NCI-H82 treated with DMSO at 0.1 percent for 48 hours (cell line): ENCODE measurements at regions not wholly inside any gene's neighbourhood (a gene's known extent, or its start where the extent isn't known, plus 50 kb on each side); places are given as distances from the start of the nearest gene placed in this dataset.
"Not testable (repeated sequence)": the region's sequence is repeated elsewhere in the genome, so short reads cannot be mapped to it uniquely, and the experiment has no call there.

Experiments
- DNase-seq: peaks from one replicate; lab custom pipeline; 2025; ENCODE audit not compliant: unreplicated experiment; lab: John Stamatoyannopoulos, UW

DNA sequence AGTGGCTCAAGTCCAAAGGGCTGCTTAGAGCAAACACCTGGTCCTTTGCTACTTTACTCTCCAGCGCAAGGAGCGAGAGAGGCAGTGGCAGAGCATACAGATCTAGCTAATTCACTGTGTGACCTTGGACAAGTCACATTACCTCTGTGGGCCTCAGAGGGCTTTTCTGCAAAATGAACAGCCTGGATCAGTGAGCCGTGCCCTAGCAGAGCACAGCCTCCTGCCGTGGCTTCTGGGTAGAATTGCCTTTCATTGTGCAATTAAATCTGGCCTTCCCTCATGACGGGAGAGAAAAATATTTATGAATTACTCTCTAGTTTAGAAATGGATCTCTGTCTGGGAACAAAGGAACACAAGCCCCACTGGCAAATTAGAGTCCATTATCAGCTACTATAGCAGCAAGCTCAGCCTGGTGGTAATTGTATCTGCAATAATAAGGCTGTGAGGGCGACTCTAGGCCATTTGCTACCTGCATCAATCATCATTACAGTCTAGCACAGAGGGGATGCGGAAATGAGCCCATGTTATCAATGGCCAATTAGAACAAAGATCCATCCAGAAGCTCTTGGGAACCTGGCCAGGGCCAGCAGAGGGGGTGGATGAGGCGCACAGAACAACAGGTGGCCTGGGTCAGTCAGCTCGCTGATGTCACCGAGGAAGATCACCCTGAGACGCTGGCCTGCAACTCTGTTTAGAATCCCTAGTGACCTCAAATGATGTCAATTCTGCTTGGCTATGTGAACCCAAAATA lies 114.2 kb upstream of the LY86 start:
- DNase-seq, result no peak

DNA sequence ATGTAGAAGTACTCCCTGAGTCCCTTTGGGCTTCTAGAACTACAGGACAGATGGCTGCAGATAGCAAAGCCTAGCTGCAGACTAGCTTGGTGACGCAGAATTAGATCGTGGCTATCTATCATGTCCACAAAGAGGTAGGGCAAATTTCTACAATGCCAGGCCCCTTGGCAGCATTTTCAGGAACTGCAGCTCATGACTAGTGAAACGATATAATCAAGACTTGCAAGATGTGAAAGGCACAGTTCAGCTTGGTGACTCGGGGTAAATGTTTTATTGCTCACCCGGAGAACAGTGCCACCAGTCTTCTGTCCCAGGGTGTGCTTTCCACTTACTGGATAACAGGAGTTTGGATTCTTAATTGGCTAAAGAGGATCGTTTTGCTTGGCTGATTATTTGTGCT lies 108.7 kb upstream of the LY86 start:
- DNase-seq, result no peak

DNA sequence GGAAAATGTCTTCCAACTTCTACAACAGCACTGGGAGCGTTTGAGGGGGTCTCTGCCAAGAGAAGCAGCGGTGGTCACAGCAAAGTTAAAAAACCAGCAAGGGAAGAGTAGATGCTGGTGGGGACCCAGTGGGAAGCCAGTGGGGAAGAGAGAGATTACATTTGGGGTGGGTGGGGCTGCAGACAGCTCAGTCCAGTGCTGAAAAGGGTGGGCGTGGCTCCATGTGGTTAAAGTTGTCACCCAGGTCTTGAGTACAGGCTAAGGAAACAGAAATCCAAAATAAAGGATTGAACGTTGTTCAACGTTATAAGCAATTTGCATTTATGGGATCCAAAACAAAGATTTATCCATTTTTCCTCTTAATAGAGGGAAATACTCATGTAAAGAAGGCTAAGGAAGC lies 106.3 kb upstream of the LY86 start:
- DNase-seq, result no peak

GRCh38 chr6:6483168-6483567 lies 105.4 kb upstream of the LY86 start:
- no peak for DNase-seq

DNA sequence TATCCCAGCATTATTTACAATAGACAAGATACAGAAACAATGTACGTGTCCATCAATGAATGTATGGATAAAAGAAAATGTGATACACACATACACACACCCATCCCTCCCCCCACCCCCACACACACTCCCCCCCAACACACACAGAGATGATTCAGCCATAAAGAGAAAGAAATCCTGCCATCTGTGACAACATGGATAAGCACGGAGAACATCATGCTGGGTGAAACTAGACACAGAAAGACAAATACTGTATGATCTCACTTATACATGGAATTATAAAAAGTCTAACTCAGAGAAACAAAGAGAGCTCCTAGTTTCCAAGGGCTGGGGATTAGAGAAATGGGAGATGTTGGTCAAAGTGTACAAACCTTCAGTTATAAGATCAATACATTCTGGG lies 104.8 kb upstream of the LY86 start:
- no peak for DNase-seq

DNA sequence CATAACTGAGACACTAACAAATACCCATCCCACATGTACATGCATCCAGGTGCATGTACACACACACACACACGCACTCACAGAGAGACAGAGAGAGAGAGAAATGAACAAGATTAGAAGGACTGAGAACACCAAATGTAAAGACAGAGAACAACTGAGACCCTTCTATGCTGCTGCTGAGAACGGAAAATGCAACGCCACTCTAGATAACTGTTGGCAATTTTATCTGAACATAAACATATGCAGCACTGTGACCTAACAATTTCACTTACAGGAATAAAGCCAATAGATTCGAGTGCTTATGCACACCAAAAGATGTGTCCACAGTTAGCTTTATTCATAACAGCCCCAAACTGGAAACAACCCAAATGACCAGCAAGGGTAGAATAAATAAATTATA lies 103.8 kb upstream of the LY86 start:
- no peak for DNase-seq

DNA sequence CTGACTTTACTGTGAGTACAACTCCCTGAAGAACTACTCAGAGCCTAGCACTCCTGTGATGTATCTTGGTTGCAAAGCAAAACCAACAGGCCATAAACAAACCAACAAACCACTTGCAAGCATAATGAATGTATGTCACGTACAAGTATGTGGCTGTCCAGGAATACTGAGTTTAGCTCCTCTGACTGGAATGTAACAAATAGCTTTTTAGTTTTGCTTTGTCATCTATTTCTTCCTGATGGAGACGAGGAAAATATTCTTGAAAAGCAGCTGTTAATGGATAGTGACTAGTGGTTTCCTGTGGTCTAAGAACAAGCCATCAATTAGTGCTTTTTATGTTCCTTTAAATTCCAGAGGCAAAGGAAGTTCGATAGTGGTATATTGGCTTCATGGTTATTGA lies 101.9 kb upstream of the LY86 start:
- no peak for DNase-seq

GRCh38 chr6:6491761-6492160 lies 96.8 kb upstream of the LY86 start:
- DNase-seq, result no peak

GRCh38 chr6:6492675-6493074 lies 95.8 kb upstream of the LY86 start:
- no peak for DNase-seq

DNA sequence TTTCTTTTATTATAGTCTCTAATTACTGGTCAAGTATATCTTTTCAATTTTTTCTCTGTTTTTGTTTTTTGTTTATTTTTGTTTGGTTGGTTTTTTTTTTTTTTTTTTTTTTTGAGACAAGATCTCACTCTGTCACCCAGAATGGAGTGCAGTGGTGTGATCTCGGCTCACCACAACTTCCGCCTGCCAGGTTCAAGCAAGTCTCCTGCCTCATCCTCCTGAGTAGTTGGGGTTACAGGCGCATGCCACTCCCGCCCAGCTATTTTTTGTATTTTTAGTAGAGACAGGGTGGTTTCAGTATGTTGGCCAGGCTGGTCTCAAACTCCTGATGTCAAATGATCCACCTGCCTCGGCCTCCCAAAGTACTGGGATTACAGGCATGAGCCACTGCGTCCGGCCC lies 94.4 kb upstream of the LY86 start:
- DNase-seq, result not testable (repeated sequence)

DNA sequence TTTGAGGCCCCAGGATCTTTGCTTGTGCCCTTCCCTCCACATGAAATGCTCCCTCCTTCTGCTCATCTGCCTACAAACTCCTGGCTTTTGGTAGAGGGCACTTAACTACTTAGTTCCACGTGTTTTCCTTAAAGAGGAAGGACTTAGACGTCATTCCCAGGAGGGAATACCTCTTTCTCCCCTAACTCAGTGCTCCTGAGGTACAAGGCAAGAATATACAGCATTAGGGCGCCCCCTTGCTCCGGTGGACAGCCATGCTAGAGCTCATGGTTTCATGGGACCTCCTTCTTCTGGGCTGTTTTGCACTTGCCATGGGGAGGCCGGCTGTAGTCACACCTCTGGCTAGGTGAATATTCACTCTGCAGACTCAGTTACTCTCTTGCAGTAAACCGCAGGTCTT lies 93.8 kb upstream of the LY86 start:
- peak; percentile 23 for DNase-seq

GRCh38 chr6:6495851-6496250 lies 92.7 kb upstream of the LY86 start:
- DNase-seq, result no peak

DNA sequence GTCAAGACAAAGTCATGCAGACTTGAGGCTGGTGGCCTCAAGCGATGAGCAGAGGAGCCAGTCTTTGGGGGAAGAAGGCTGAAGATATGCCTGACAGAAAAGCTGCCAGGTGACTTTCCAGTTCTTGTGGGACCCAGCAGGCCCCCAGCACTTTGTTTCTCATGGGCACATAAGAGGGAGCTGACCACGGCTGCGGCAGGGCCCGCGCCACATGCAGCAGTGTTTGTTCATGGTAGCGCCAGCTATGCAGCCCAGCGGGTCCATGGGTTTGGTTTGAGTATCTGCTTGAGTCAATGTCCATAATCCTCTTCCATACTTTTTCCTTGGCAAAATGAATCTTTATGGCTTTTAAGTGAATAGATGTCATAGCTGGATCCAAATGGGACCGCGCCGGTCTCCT lies 91.0 kb upstream of the LY86 start:
- no peak for DNase-seq

DNA sequence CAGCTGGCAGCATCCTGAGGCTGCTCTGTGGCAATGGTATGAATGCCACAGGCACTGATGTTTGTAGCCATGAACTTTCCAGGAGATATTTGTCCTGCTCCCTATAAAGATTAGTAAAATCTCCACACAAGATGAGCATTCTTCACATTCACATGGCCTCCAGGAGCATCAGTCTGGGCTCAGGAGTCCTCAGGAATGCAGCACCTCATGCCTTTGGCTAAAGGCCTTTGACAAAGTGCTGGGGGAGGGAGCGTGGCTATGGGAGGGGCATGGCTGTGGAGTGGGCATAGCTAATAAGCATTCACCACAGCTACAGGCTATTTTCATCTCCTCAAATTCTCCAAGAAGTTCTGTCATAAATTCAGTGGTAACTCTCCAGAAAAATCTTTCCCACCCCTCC lies 90.5 kb upstream of the LY86 start:
- no peak for DNase-seq

DNA sequence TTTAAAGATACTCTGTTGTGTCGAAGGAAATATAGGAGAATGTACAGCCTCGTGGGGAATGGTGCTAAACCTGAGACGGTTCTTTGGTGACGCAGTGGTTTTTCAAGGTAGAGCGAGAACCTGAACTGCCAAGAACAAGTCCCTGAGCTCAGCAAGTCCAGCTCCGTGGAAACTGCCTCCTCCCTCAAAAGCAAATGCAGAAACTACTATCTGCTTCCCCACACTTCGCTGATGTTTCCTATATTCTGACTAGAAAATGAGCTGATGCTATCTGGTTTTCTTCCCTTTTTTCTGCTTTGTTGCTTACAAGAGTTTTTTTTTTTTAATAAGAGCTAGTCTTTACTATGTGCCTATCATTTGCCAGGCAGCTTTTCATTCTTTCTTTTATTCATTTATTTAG lies 85.3 kb upstream of the LY86 start:
- no peak for DNase-seq

GRCh38 chr6:6505111-6505510 lies 83.4 kb upstream of the LY86 start:
- no peak for DNase-seq

DNA sequence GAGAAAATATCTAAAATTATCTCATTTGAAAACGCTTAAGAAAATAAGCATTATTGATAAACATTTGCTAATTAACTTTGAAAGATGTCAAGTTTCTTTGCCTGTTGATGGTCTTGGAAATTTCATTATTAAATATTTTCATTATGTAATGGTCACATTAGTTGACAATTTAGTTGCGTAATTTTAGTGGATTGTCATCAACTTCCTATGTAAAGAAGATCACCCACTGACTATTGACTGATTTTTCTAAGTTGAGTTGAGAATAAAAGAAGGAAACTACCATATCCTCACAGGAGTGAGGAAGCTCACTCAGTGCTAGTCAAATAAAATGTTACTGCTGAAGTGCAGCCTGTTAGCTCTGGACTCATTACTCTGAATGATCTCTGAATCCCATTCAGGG lies 79.9 kb upstream of the LY86 start:
- DNase-seq, result no peak

DNA sequence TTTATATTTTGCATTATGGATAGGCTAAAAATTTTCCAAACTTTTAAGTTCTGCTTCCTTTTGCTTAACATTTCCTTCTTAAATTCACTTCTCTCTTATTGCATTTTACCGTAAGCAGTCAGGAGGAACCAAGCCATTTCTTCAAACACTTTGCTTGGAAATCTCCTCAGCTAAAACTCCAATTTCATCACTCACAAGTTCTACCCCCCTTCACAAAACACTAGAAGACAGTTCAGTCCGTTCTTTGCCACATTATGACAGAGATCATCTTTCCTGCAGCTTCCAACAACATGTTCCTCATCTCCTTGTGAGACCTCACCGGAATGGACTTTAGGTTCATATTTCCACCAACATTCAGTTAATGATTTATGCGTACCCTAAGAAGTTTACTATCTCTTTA lies 79.2 kb upstream of the LY86 start:
- no peak for DNase-seq

GRCh38 chr6:6512711-6513110 lies 75.8 kb upstream of the LY86 start:
- no peak for DNase-seq

DNA sequence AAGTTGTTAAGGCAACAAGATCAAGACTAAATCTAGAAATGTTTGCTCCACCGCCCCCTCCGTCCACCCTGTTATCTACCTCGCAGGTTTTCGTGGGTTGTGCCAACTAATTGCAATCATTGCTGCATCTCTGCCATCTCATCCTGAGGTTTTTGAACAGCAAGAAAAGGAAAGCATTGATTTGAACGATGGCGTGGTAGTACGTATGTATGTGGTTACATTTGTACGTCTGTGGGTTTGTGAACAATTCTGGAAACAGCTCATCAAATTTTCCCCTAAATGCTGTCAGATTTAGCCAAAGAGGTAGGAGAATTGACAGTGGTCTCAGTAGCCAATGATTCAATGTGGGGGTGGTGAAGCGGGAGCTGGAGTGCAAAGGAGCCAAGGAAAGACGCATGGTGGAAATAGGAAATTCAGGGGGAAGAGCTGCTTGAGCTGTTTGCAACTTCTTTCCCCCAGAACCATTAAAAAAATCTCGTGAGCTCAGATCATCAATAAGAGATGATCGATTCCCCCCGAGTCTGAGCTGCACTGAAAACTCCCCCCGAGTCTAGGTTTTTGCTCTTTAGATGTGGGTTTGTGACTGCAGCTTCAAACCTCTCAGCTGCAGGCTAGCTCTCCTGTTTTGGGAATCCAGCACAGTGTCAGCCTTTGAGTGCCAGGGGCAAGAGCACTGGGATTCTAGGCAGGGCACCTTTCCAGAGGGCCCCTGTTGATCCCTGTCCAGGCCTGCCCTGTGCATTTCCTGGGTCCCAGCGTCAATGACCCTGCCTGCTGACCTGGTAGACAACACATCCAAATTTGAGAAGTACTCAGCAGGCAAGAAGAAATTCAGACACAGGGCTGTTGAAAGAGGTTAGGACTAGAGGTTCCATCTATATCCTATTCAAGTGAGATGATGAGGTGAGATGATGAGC lies 72.6 kb upstream of the LY86 start:
- no peak for DNase-seq

DNA sequence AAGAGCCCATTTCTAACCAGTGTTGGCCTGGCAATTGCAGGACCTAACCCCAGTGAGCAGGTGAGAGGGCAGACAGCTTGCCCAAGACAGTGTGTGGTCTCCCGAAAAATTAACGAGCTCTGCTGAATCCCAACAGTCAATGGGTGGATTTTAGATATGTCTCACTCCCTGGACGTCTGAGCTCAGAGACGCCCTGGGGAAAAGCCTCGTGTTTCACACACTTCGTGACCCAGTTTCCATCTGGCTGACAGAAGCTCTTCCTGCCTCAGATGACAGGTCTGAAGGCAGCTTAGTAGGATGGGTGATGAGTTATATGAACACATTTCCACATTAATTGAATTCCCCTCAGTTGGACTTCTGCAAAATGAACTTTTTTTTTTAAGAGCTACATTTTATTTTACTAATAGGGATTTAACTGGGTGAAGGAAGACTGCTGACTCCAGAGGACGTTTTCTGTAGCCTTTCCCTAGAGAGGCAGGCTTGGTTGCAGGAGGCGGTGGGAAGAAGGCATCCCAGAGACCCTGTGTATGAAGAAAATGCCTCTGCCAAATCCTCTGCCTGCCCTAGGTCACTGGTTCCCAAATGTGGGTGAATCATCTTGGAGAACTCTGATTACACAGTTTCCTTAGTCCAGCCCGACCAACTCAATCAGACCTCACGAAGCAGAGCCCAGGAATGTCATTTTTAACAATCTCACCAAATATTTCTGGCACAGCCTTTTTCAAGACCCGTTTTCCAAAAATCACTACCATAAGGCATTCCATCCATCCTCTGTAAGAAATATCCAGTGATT lies 71.7 kb upstream of the LY86 start:
- no peak for DNase-seq
